ENCODE measurements at regions not wholly inside any gene's neighbourhood (a gene's known extent, or its start where the extent isn't known, plus 50 kb on each side); places are given as distances from the start of the nearest gene placed in this dataset.

DNA sequence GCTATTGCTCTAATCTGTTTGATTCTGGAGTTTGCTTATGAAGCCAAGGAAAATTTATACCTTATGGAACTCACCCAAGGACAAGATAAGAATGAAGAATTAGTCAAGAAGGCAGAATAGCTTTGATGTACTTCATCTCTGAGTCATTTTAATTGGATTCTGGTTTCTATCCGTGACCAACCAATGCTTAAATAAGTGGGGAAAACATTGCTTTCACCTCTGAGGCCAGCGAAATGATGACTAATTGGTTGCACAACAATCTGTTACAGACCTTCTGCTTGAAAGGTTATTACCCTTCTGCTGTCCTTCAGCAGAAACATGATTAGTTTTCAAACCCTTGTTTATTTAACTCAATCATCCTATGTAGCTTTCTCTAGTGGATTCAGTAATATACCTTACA, 812.7 kb downstream of the CDY2B start:
- Histone ChIP-seq H4K20me1 (ENCODE audit: insufficient read depth, low read length) (no peaks in the 10 kb centered on the region), H3K4me2 (ENCODE audit: insufficient read depth, low read length) (no peak overlapping the region), H3K4me3 (ENCODE audit: low read depth in 1 of 2, low read length in 2 of 2) (no peak overlapping the region), H3K36me3 (ENCODE audit: insufficient read depth, low read length) (no peaks in the 10 kb centered on the region), H3K9me3 (ENCODE audit: insufficient read depth, low read length, severe bottlenecking) (peaks cover 12% of the 10 kb centered on the region), H3K79me2 (ENCODE audit: insufficient read depth, low read length) (no peaks in the 10 kb centered on the region), H3K27me3 (ENCODE audit: insufficient read depth, low read length, poor library complexity) (no peaks in the 10 kb centered on the region), H3K9ac (ENCODE audit: low read depth, low read length) (no peak overlapping the region), H3K4me1 (ENCODE audit: insufficient read depth, low read length) (peaks cover 7% of the 10 kb centered on the region), H2AFZ (ENCODE audit: low read depth, low read length) (no peak overlapping the region), H3K27ac (ENCODE audit: low read length) (no peak overlapping the region)
- no peak for ATAC-seq (ENCODE audit: insufficient read depth, low read depth)
- TF ChIP-seq, protein P1, sequence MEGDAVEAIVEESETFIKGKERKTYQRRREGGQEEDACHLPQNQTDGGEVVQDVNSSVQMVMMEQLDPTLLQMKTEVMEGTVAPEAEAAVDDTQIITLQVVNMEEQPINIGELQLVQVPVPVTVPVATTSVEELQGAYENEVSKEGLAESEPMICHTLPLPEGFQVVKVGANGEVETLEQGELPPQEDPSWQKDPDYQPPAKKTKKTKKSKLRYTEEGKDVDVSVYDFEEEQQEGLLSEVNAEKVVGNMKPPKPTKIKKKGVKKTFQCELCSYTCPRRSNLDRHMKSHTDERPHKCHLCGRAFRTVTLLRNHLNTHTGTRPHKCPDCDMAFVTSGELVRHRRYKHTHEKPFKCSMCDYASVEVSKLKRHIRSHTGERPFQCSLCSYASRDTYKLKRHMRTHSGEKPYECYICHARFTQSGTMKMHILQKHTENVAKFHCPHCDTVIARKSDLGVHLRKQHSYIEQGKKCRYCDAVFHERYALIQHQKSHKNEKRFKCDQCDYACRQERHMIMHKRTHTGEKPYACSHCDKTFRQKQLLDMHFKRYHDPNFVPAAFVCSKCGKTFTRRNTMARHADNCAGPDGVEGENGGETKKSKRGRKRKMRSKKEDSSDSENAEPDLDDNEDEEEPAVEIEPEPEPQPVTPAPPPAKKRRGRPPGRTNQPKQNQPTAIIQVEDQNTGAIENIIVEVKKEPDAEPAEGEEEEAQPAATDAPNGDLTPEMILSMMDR (IDR thresholded peaks at IDR 0.05; ENCODE audit: borderline replicate concordance, extremely low read depth, low read length, poor library complexity, severe bottlenecking), result no peak
- no peak for TF ChIP-seq EZH2 (IDR thresholded peaks at IDR 0.05; ENCODE audit: borderline replicate concordance, low read depth, low read length, severe bottlenecking)
- no peak for DNase-seq

DNA sequence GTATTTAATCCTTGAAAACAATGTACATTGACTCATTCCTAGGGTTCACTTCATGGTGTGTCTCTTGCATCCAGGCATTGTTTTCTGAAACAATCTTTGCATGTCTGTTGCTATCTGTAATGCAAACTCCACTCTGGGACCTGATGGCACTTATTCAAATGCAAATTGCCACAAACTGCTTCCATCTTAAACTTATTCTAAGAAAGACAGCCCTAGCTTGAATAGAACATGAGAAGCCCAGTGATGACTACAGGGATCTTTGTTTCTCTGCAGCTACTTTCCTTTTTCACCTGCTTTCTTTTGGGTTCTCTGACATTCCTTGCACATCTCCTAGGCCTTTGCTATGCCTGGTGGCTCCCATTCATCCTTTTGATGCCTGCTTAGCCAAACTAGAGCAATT, 827.0 kb downstream of the CDY2B start:
- Histone ChIP-seq H3K4me1 (ENCODE audit: insufficient read depth, low read length) (no peaks in the 10 kb centered on the region), H3K36me3 (ENCODE audit: insufficient read depth, low read length) (no peaks in the 10 kb centered on the region), H4K20me1 (ENCODE audit: insufficient read depth, low read length) (no peaks in the 10 kb centered on the region), H3K27me3 (ENCODE audit: insufficient read depth, low read length, poor library complexity) (no peaks in the 10 kb centered on the region), H3K27ac (ENCODE audit: low read length) (no peak overlapping the region), H3K9ac (ENCODE audit: low read depth, low read length) (no peak overlapping the region), H3K9me3 (ENCODE audit: insufficient read depth, low read length, severe bottlenecking) (no peaks in the 10 kb centered on the region), H2AFZ (ENCODE audit: low read depth, low read length) (no peak overlapping the region), H3K4me2 (ENCODE audit: insufficient read depth, low read length) (no peak overlapping the region), H3K4me3 (ENCODE audit: low read depth in 1 of 2, low read length in 2 of 2) (no peak overlapping the region), H3K79me2 (ENCODE audit: insufficient read depth, low read length) (no peaks in the 10 kb centered on the region)
- DNase-seq (no peak), ATAC-seq (ENCODE audit: insufficient read depth, low read depth) (no peak)
- no peak for TF ChIP-seq EZH2 (IDR thresholded peaks at IDR 0.05; ENCODE audit: borderline replicate concordance, low read depth, low read length, severe bottlenecking)
- TF ChIP-seq, protein P1 (IDR thresholded peaks at IDR 0.05; ENCODE audit: borderline replicate concordance, extremely low read depth, low read length, poor library complexity, severe bottlenecking), result no peak

DNA sequence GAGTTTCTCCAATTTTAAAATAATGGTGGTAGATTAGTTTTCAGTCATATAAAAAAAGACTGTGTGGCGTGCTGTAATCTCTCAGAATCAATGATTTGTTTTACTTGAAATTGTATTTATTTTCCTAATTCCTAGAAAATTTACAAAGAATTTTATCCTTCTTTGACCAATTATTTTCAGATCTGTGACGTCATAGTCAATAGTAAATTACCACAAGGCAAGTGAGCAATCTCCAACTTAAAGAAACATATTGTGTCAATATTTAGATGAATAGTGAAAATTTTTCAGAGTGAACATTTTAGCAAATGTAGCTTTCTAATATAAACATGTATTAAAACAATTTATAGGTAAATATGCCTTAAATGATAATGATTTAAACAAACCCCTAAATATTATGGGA, 829.6 kb downstream of the CDY2B start:
- H3K4me1 ChIP-seq (ENCODE audit: insufficient read depth, low read length), result peaks cover 23% of the 10 kb centered on the region
- peaks cover 24% of the 10 kb centered on the region for H3K9me3 ChIP-seq (ENCODE audit: insufficient read depth, low read length, severe bottlenecking)
- no peak overlapping the region for H3K4me3 ChIP-seq (ENCODE audit: low read depth in 1 of 2, low read length in 2 of 2)
- DNase-seq (no peak), ATAC-seq (ENCODE audit: insufficient read depth, low read depth) (no peak)
- H3K4me2 ChIP-seq (ENCODE audit: insufficient read depth, low read length), result no peak overlapping the region
- no peak overlapping the region for H2AFZ ChIP-seq (ENCODE audit: low read depth, low read length)
- no peak overlapping the region for H3K27ac ChIP-seq (ENCODE audit: low read length)
- no peaks in the 10 kb centered on the region for H3K79me2 ChIP-seq (ENCODE audit: insufficient read depth, low read length)
- H4K20me1 ChIP-seq (ENCODE audit: insufficient read depth, low read length), result no peaks in the 10 kb centered on the region
- H3K36me3 ChIP-seq (ENCODE audit: insufficient read depth, low read length), result no peaks in the 10 kb centered on the region; the same call in 1 of the 2 replicates
- no peak overlapping the region for H3K9ac ChIP-seq (ENCODE audit: low read depth, low read length)
- H3K27me3 ChIP-seq (ENCODE audit: insufficient read depth, low read length, poor library complexity), result no peaks in the 10 kb centered on the region
- TF ChIP-seq EZH2 (IDR thresholded peaks at IDR 0.05; ENCODE audit: borderline replicate concordance, low read depth, low read length, severe bottlenecking), result no peak
- TF ChIP-seq, protein P1 (IDR thresholded peaks at IDR 0.05; ENCODE audit: borderline replicate concordance, extremely low read depth, low read length, poor library complexity, severe bottlenecking), result no peak

DNA sequence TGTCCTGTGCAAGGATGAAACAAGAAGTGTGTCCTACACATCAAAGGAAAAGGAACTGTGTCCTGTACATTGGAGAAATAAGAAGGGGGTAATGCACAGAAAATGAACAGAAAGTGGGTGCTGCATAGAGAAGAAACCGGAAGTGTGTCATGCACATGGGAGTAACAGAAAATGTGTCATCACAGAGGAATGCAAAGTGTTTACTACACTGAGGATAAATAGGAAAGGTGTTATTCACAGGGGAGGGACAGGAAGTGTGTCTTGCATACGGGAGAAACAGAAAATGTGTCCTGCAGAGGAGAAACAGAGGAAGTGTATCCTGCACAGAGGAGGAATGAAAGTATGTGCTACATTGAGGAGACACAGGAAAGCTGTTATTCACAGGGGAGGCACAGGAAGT, 834.9 kb downstream of the CDY2B start:
- Histone ChIP-seq H3K9ac (ENCODE audit: low read depth, low read length) (no peak overlapping the region), H2AFZ (ENCODE audit: low read depth, low read length) (peak overlapping the region; percentile 56; the same call in 1 of the 2 replicates), H3K79me2 (ENCODE audit: insufficient read depth, low read length) (no peaks in the 10 kb centered on the region), H3K4me3 (ENCODE audit: low read depth in 1 of 2, low read length in 2 of 2) (no peak overlapping the region), H3K27me3 (ENCODE audit: insufficient read depth, low read length, poor library complexity) (no peaks in the 10 kb centered on the region), H3K4me1 (ENCODE audit: insufficient read depth, low read length) (peaks cover 40% of the 10 kb centered on the region), H4K20me1 (ENCODE audit: insufficient read depth, low read length) (no peaks in the 10 kb centered on the region), H3K4me2 (ENCODE audit: insufficient read depth, low read length) (no peak overlapping the region), H3K36me3 (ENCODE audit: insufficient read depth, low read length) (no peaks in the 10 kb centered on the region; the same call in 1 of the 2 replicates), H3K27ac (ENCODE audit: low read length) (peak overlapping the region; percentile 47; the same call in 1 of the 2 replicates), H3K9me3 (ENCODE audit: insufficient read depth, low read length, severe bottlenecking) (peaks cover 26% of the 10 kb centered on the region)
- no peak for TF ChIP-seq EZH2 (IDR thresholded peaks at IDR 0.05; ENCODE audit: borderline replicate concordance, low read depth, low read length, severe bottlenecking)
- TF ChIP-seq, protein P1 (IDR thresholded peaks at IDR 0.05; ENCODE audit: borderline replicate concordance, extremely low read depth, low read length, poor library complexity, severe bottlenecking), result no peak
- ATAC-seq (ENCODE audit: insufficient read depth, low read depth) (0 out of 3 replicates have a peak, but pooled peaks have one; percentile 15), DNase-seq (no peak)

All from DND-41 (cell line).